Motor neuron (in vitro differentiated cells): ENCODE measurements at regions not wholly inside any gene's neighbourhood (a gene's known extent, or its start where the extent isn't known, plus 50 kb on each side); places are given as distances from the start of the nearest gene placed in this dataset.

ENCODE experiments used
- ATAC-seq, 8 experiments: fragments of 200-7000 bp; cut with Tn5 transposase; replicated peaks in 6 of 8; 2 replicates each; pipeline ENCODE4 v1.8.0; 2021; ENCODE audit warnings: mild to moderate bottlenecking in 8 of 8, moderate library complexity in 8 of 8
- H3K27ac ChIP-seq, 2 donors: fragments of 250-450 bp; sonication (Bioruptor Pico); 2 replicates each; pipeline ENCODE4 v1.9.0; 2021; ENCODE audit warnings: antibody characterized with exemption in 2 of 2, mild to moderate bottlenecking in 2 of 2, moderate library complexity in 1 of 2
- H3K4me1 ChIP-seq, 2 donors: fragments of 250-450 bp; sonication (Bioruptor Pico); replicated peaks in 1 of 2; 2 replicates each; pipeline ENCODE4 v1.6.1; 2021; ENCODE audit warnings: antibody characterized with exemption in 2 of 2, mild to moderate bottlenecking in 2 of 2, moderate library complexity in 1 of 2
- H3K4me3 ChIP-seq, 5 donors: fragments of 250-450 bp; sonication (Bioruptor Pico); 2 replicates each; pipeline ENCODE4 v1.9.0; 2021; ENCODE audit warnings: antibody characterized with exemption in 5 of 5, mild to moderate bottlenecking in 5 of 5, moderate library complexity in 4 of 5
- WGBS, 10 experiments: fragments of 450-650 bp; shearing (Covaris generic); methylation state at CpG; one replicate each; pipeline ENCODE4 v1.0.0; 2022; 5-methylcytosine and 5-hydroxymethylcytosine counted together
- in situ Hi-C, 9 experiments: fragments of 400-800 bp; cut with MboI; loops; one replicate each; pipeline ENCODE4 v1.15.0; 2021; ENCODE audit warnings: low sequenced_read_pairs in 9 of 9, low pct_unique_long_range_greater_than_20kb in 2 of 9; ENCODE audit not compliant: unreplicated experiment in 9 of 9

GRCh38 chr9:107759009-107759822 lies 269.6 kb upstream of the KLF4 start:
- 67 to 93% (median 83%) methylated on average over 1 to 4 of the region's 5 CpGs; no CpG with 5 or more reads in 3 of the 10 experiments for WGBS, 10 experiments
- no peak overlapping the region for H3K4me3 ChIP-seq
- H3K4me1 ChIP-seq: no peaks in the 10 kb centered on the region
- no peak overlapping the region for H3K27ac ChIP-seq
- in situ Hi-C loops: no loop called here
- no peak for ATAC-seq

DNA sequence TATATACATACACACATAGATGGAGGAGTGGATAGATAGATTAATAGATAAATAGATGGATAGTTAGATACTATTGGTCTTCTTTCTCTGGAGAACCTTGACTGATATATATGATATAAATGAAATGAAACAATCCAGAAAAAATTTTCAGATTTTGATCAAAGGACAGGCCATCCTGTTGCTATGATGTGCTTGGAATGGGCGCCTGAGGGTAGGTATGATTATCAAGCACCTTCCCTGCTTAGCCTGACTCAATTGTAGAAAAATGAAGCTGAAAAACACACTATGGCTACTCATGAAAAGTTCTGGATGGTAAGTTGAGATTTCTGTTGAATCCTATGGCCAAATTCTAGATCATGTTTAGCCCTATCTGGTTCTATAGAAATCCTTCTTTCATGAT lies 266.5 kb upstream of the KLF4 start:
- 33 to 100% (median 63%) methylated on average over 1 of the region's 1 CpG; no CpG with 5 or more reads in 4 of the 10 experiments for WGBS, 10 experiments

DNA sequence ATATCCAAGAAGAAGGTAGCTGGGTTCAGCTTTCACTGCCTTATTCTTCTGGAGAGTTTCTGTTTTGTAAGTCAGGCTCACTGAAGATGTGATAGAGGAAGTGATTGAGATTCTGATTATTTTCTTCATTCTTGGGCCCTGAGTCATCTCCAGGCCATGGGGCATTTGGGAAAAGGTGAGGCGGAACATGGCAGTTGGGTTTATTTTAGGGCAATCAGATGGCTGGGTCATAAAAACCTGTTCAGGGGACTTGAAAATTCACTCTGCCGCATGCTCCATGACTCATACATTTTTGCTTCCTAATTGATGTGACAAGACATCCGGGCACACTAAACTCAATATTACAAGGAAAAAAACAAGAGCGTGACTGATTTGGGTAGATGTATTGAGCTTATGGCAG lies 265.7 kb upstream of the KLF4 start:
- Histone ChIP-seq H3K27ac (no peak overlapping the region), H3K4me3 (no peak overlapping the region), H3K4me1 (no peaks in the 10 kb centered on the region)
- in situ Hi-C loops: no loop called here
- ATAC-seq: peak in 2 of 8 experiments; percentile 20 to 40
- 0 to 70% (median 50%) methylated on average over 1 to 4 of the region's 4 CpGs; no CpG with 5 or more reads in 1 of the 10 experiments for WGBS, 10 experiments

More for the DNA sequence above, 266.5 kb upstream of the KLF4 start:
- in situ Hi-C loops: no loop called here
- Histone ChIP-seq H3K27ac (no peak overlapping the region), H3K4me1 (no peaks in the 10 kb centered on the region), H3K4me3 (no peak overlapping the region)
- no peak for ATAC-seq

GRCh38 chr9:107751567-107752210 lies 262.1 kb upstream of the KLF4 start:
- WGBS, 10 experiments: 17 to 100% (median 38%) methylated on average over 1 to 4 of the region's 5 CpGs; no CpG with 5 or more reads in 2 of the 10 experiments
- H3K27ac ChIP-seq: no peak overlapping the region
- H3K4me1 ChIP-seq: peaks cover 5% of the 10 kb centered on the region in 2 donors
- in situ Hi-C loops: no loop called here
- ATAC-seq: no peak
- no peak overlapping the region for H3K4me3 ChIP-seq

- in situ Hi-C loops: no loop called here
- Histone ChIP-seq H3K4me1 (peaks cover 5% of the 10 kb centered on the region in 2 donors), H3K27ac (no peak overlapping the region), H3K4me3 (no peak overlapping the region)
- ATAC-seq: peak; percentile 64 to 84 (median 76)
- 1 to 100% (median 75%) methylated on average over 1 to 7 of the region's 8 CpGs for WGBS, 10 experiments
Measured at GRCh38 chr9:107750741-107751566, 261.4 kb upstream of the KLF4 start.

DNA sequence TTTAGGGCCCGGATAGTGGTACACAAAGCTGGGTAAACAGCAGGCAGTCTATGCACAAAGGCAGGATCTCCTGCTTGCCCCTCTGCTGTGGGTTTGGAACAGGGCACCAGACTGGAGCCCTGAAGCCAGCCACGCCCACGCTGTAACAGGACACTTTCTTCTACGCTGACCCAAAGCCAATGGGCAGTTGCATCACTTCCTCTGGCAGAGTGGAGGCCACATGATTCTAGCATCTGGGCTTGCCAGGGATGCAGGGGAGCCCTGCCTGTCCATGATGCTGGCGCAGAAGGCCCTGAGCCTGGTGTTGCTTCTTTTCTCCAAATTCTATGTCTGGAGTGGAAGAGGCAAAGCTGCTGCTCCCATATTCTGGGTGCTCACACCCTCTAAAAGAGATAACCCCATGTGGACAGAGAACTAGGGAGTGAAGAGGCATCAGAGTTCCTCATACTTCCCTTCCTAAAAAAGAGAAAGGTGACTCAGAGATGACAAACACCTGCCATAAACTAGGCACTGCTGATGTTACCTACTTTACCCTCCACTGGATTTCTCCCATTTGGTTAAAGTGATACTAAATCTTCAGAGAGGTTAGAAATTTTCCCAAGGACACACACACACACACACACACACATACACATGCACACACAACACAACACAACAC lies 260.3 kb upstream of the KLF4 start:
- peak; percentile 52 to 94 (median 80) for ATAC-seq
- Histone ChIP-seq H3K27ac (no peak overlapping the region), H3K4me3 (no peak overlapping the region), H3K4me1 (peaks cover 5% of the 10 kb centered on the region in 2 donors)
- in situ Hi-C loops: no loop called here
- WGBS, 10 experiments: 0 to 80% (median 61%) methylated on average over 1 to 5 of the region's 5 CpGs; no CpG with 5 or more reads in 5 of the 10 experiments

DNA sequence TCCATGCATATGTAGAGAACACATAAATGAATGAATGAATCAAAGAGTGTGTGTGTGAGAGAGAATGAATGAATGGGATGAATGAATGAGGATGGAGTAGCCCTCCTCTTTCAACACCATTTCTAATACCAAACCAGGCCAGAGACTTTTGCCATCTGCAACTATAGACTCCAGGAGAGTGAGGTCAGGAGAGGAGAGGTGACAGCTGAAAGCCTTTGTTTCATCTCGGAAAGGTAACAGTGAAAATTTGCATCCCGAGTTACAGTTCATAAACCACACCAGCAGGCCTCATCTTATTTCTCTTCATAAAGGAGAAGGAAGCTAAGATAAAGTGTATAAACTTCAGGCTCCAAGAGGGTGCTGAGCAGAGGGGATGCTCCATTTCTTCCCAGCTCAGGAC lies 255.3 kb upstream of the KLF4 start:
- no peak for ATAC-seq
- Histone ChIP-seq H3K4me3 (no peak overlapping the region), H3K4me1 (peaks cover 4 to 5% of the 10 kb centered on the region in 2 donors), H3K27ac (no peak overlapping the region)
- WGBS, 10 experiments: 63 to 100% (median 83%) methylated on average over 2 of the region's 2 CpGs; no CpG with 5 or more reads in 3 of the 10 experiments
- in situ Hi-C loops: no loop called here

GRCh38 chr9:107742531-107743309 lies 253.2 kb upstream of the KLF4 start:
- in situ Hi-C loops: no loop called here
- H3K4me3 ChIP-seq: no peak overlapping the region
- no peak overlapping the region for H3K27ac ChIP-seq
- no peak for ATAC-seq
- WGBS, 10 experiments: 66 to 100% (median 96%) methylated on average over 1 to 8 of the region's 10 CpGs
- no peaks in the 10 kb centered on the region for H3K4me1 ChIP-seq

- peak in 3 of 8 experiments; percentile 13 to 53 (median 41) for ATAC-seq
- in situ Hi-C loops: no loop called here
- Histone ChIP-seq H3K4me3 (no peak overlapping the region), H3K4me1 (no peaks in the 10 kb centered on the region), H3K27ac (no peak overlapping the region)
- WGBS, 10 experiments: 39 to 95% (median 76%) methylated on average over 2 to 9 of the region's 10 CpGs; no CpG with 5 or more reads in 2 of the 10 experiments
Measured at GRCh38 chr9:107740088-107740980, 250.8 kb upstream of the KLF4 start.

DNA sequence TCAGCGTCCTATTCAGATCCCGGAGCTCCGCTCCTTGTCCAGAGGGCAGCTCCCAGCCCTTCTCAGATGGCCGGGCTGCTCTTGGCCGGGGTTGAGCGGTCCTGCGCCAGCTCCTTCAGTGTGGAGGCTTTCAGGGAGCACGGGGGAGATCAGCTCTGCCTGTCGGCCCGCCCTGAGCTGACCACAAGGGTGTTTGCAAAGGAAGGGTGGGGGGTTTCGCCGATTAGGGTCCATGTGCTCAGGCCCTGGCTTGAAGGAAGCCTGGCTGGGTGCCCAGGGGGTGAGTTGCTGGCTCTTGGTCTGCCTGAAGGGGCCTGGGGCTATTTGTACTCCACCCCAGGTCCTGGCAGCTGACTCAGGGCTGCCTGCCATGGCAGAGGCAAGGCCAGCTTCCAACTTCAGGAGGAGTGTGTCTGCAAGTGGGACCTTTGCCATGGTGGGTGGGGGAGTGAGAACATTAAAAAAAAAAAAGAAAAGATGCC lies 250.1 kb upstream of the KLF4 start:
- peak in 3 of 8 experiments; percentile 7 to 79 (median 34) for ATAC-seq
- in situ Hi-C loops: no loop called here
- Histone ChIP-seq H3K27ac (no peak overlapping the region), H3K4me3 (no peak overlapping the region), H3K4me1 (no peaks in the 10 kb centered on the region)
- 25 to 100% (median 91%) methylated on average over 1 to 5 of the region's 12 CpGs; no CpG with 5 or more reads in 5 of the 10 experiments for WGBS, 10 experiments

- WGBS, 10 experiments: 21 to 100% (median 78%) methylated on average over 1 to 2 of the region's 2 CpGs; no CpG with 5 or more reads in 4 of the 10 experiments
- peak in 2 of 8 experiments; percentile 6 to 73 for ATAC-seq
- H3K4me1 ChIP-seq: no peaks in the 10 kb centered on the region
- H3K4me3 ChIP-seq: no peak overlapping the region
- no peak overlapping the region for H3K27ac ChIP-seq
- in situ Hi-C loops: no loop called here
Measured at GRCh38 chr9:107738789-107739188, 249.2 kb upstream of the KLF4 start.
